Sigmoid colon (tissue), 4 donors: ENCODE measurements at regions not wholly inside any gene's neighbourhood (a gene's known extent, or its start where the extent isn't known, plus 50 kb on each side); places are given as distances from the start of the nearest gene placed in this dataset.

Experiments
- EP300 ChIP-seq, 4 donors: sonication (generic); formaldehyde crosslinking; IDR thresholded peaks; one replicate each; pipeline ENCODE4 v1.6.1; 2017; ENCODE audit warnings: antibody characterized with exemption in 4 of 4
- POLR2A ChIP-seq, 2 donors: fragments of 450-650 bp; IDR thresholded peaks; one replicate each; pipeline ENCODE4 v1.6.1; 2016; ENCODE audit warnings: antibody characterized with exemption in 2 of 2, mild to moderate bottlenecking in 2 of 2, moderate library complexity in 2 of 2
- POLR2AphosphoS5 ChIP-seq, 4 donors: sonication (generic); formaldehyde crosslinking; IDR thresholded peaks; one replicate each; pipeline ENCODE4 v1.6.1; 2017; ENCODE audit warnings: antibody characterized with exemption in 4 of 4
- TF ChIP-seq, protein P1 (sequence below), 4 experiments: fragments of 450-650 bp in 3 of 4; fragments of 200-600 bp in 1 of 4; IDR thresholded peaks; one replicate each; pipeline ENCODE4 v1.5.1; 2016 to 2019; ENCODE audit warnings: antibody characterized with exemption in 4 of 4, mild to moderate bottlenecking in 3 of 4, moderate library complexity in 2 of 4

DNA sequence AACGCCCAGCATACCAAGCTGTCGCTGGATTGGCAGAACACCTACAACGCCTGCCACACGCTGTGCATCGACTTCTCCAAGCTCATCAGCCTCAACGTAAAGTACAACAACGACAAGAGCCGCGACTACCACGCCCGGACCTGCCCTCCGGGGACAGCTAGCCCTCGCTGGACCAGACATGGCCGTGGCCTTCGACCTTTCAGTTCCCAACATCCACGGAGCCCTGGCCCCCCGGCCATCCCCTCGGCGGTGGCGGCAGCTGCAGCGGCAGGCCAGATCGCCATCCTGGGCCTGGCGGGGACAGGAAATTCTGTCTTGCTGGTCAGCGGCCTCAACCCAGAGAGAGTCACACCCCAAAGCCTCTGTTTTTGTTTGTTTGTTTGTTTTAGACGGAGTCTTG is 132.6 kb upstream of the FUT8 start:
- TF ChIP-seq EP300 (IDR thresholded peaks at IDR 0.05) (no peak), POLR2A (IDR thresholded peaks at IDR 0.05) (no peak), POLR2AphosphoS5 (IDR thresholded peaks at IDR 0.05) (no peak)
- TF ChIP-seq, protein P1, sequence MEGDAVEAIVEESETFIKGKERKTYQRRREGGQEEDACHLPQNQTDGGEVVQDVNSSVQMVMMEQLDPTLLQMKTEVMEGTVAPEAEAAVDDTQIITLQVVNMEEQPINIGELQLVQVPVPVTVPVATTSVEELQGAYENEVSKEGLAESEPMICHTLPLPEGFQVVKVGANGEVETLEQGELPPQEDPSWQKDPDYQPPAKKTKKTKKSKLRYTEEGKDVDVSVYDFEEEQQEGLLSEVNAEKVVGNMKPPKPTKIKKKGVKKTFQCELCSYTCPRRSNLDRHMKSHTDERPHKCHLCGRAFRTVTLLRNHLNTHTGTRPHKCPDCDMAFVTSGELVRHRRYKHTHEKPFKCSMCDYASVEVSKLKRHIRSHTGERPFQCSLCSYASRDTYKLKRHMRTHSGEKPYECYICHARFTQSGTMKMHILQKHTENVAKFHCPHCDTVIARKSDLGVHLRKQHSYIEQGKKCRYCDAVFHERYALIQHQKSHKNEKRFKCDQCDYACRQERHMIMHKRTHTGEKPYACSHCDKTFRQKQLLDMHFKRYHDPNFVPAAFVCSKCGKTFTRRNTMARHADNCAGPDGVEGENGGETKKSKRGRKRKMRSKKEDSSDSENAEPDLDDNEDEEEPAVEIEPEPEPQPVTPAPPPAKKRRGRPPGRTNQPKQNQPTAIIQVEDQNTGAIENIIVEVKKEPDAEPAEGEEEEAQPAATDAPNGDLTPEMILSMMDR (IDR thresholded peaks at IDR 0.05) = no peak
